PFSK-1 (cell line): ENCODE measurements at regions not wholly inside any gene's neighbourhood (a gene's known extent, or its start where the extent isn't known, plus 50 kb on each side); places are given as distances from the start of the nearest gene placed in this dataset.

Source experiments
- FOXP2 ChIP-seq: optimal IDR thresholded peaks from 2 replicates; pipeline ENCODE3; 2011; ENCODE audit warnings: borderline replicate concordance, control low read depth, inconsistent platforms; ENCODE audit not compliant: insufficient read depth; ENCODE audit errors: extremely low read length, extremely low read depth
- POLR2AphosphoS5 ChIP-seq: IDR thresholded peaks from 2 replicates; pipeline ENCODE4 v1.6.1; 2012; ENCODE audit warnings: low read depth, mild to moderate bottlenecking, control low read depth, low read length, moderate library complexity
- SIN3A ChIP-seq: IDR thresholded peaks from 2 replicates; pipeline ENCODE4 v1.6.1; 2012; ENCODE audit warnings: mild to moderate bottlenecking, low read length, moderate library complexity, borderline replicate concordance; ENCODE audit not compliant: insufficient read depth
- TAF1 ChIP-seq: IDR thresholded peaks from 2 replicates; pipeline ENCODE4 v1.6.1; 2012; ENCODE audit warnings: low read length, control low read depth, borderline replicate concordance; ENCODE audit not compliant: insufficient read depth
- TF ChIP-seq, protein P1 (sequence below), 2 experiments: IDR thresholded peaks; 2 replicates each; pipeline versions ENCODE4 v1.6.1 to v1.8.0; 2011 to 2012; ENCODE audit warnings: low read depth in 2 of 2, low read length in 2 of 2, control low read depth in 1 of 2, inconsistent platforms in 1 of 2, mild to moderate bottlenecking in 1 of 2, moderate library complexity in 1 of 2; ENCODE audit not compliant: insufficient read depth in 1 of 2

- TF ChIP-seq FOXP2 (no peak), TAF1 (no peak), SIN3A (no peak), POLR2AphosphoS5 (no peak)
- TF ChIP-seq, protein P1, sequence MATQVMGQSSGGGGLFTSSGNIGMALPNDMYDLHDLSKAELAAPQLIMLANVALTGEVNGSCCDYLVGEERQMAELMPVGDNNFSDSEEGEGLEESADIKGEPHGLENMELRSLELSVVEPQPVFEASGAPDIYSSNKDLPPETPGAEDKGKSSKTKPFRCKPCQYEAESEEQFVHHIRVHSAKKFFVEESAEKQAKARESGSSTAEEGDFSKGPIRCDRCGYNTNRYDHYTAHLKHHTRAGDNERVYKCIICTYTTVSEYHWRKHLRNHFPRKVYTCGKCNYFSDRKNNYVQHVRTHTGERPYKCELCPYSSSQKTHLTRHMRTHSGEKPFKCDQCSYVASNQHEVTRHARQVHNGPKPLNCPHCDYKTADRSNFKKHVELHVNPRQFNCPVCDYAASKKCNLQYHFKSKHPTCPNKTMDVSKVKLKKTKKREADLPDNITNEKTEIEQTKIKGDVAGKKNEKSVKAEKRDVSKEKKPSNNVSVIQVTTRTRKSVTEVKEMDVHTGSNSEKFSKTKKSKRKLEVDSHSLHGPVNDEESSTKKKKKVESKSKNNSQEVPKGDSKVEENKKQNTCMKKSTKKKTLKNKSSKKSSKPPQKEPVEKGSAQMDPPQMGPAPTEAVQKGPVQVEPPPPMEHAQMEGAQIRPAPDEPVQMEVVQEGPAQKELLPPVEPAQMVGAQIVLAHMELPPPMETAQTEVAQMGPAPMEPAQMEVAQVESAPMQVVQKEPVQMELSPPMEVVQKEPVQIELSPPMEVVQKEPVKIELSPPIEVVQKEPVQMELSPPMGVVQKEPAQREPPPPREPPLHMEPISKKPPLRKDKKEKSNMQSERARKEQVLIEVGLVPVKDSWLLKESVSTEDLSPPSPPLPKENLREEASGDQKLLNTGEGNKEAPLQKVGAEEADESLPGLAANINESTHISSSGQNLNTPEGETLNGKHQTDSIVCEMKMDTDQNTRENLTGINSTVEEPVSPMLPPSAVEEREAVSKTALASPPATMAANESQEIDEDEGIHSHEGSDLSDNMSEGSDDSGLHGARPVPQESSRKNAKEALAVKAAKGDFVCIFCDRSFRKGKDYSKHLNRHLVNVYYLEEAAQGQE (IDR thresholded peaks at IDR 0.05; ENCODE audit: insufficient read depth in 1 of 2, low read depth in 2 of 2, low read length in 2 of 2), result no peak
Measured at GRCh38 chr7:136230210-136230609, 253.1 kb upstream of the MTPN start.

GRCh38 chr7:136229790-136230189, 252.6 kb upstream of the MTPN start:
- no peak for TF ChIP-seq TAF1
- TF ChIP-seq, protein P1 (IDR thresholded peaks at IDR 0.05; ENCODE audit: insufficient read depth in 1 of 2, low read depth in 2 of 2, low read length in 2 of 2), result no peak
- no peak for TF ChIP-seq POLR2AphosphoS5
- TF ChIP-seq SIN3A, result no peak
- TF ChIP-seq FOXP2, result no peak

- TF ChIP-seq POLR2AphosphoS5 (no peak), SIN3A (no peak), FOXP2 (no peak), TAF1 (no peak)
- TF ChIP-seq, protein P1 (IDR thresholded peaks at IDR 0.05; ENCODE audit: insufficient read depth in 1 of 2, low read depth in 2 of 2, low read length in 2 of 2), result no peak
Measured at GRCh38 chr7:136228171-136228570, 251.0 kb upstream of the MTPN start.

DNA sequence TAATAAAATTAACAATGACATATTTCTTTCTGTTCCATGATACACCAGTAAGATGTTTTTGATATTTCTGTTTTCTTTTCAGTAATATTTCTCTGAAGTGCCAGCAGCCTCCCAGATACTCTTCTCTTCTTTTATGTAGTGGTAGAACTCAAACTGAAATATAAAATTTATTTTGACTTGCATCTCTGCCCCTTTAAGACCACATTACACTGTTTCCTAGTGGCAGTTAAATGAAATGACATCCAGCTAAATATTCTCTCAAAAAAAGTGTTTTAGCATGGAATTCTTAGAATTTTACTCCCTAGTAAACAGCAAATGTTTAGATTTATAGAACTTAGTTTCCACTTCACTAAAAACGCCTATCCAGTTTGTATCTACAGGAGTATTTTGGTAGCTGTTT, 237.2 kb upstream of the MTPN start:
- TF ChIP-seq SIN3A, result no peak
- TF ChIP-seq FOXP2, result no peak
- TF ChIP-seq TAF1, result no peak
- TF ChIP-seq POLR2AphosphoS5, result no peak
- TF ChIP-seq, protein P1 (IDR thresholded peaks at IDR 0.05; ENCODE audit: insufficient read depth in 1 of 2, low read depth in 2 of 2, low read length in 2 of 2), result no peak

DNA sequence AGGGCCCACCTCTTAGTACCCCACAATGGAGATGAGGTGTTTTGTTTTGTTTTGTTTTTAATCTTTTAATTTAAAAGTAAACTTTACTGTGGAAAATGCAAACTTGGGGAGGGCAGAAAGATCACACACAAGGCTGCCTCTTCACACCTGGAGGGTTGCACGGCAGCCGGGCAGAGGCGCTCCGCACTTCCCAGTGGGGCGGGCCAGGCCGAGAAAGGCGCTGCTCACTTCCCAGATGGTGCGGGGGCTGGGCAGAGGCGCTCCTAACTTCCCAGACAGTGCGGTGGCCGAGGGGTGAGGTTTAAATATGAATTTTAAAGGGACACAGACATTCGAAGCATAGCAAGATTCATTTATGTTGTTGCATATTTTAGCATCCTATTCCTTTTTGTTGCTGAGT, 235.9 kb upstream of the MTPN start:
- no peak for TF ChIP-seq POLR2AphosphoS5
- no peak for TF ChIP-seq FOXP2
- no peak for TF ChIP-seq SIN3A
- TF ChIP-seq TAF1, result no peak
- TF ChIP-seq, protein P1 (IDR thresholded peaks at IDR 0.05; ENCODE audit: insufficient read depth in 1 of 2, low read depth in 2 of 2, low read length in 2 of 2), result no peak
